GM19397 (cell line): ENCODE measurements at regions not wholly inside any gene's neighbourhood (a gene's known extent, or its start where the extent isn't known, plus 50 kb on each side); places are given as distances from the start of the nearest gene placed in this dataset.

Experiments
- ATAC-seq: cut with Tn5 transposase; IDR thresholded peaks from one replicate; pipeline ENCODE4 v1.9.1; 2021; ENCODE audit warnings: mild to moderate bottlenecking, moderate library complexity; ENCODE audit not compliant: unreplicated experiment

GRCh38 chr15:95567686-95568085, 762.8 kb upstream of the NR2F2 start:
- ATAC-seq = no peak

GRCh38 chr15:95574053-95574452, 756.4 kb upstream of the NR2F2 start:
- ATAC-seq = no peak

- ATAC-seq = no peak
These were observed 752.6 kb upstream of the NR2F2 start for GRCh38 chr15:95577927-95578326.

- no peak for ATAC-seq
These were observed 750.4 kb upstream of the NR2F2 start for GRCh38 chr15:95580121-95580520.

GRCh38 chr15:95581595-95581994, 748.9 kb upstream of the NR2F2 start:
- no peak for ATAC-seq

GRCh38 chr15:95584088-95584487, 746.4 kb upstream of the NR2F2 start:
- no peak for ATAC-seq

GRCh38 chr15:95588056-95588455, 742.4 kb upstream of the NR2F2 start:
- ATAC-seq = no peak

- no peak for ATAC-seq
These were observed 739.9 kb upstream of the NR2F2 start for GRCh38 chr15:95590533-95591044.

- ATAC-seq = no peak
These were observed 739.2 kb upstream of the NR2F2 start for GRCh38 chr15:95591270-95591669.

GRCh38 chr15:95591886-95592285, 738.6 kb upstream of the NR2F2 start:
- ATAC-seq = no peak

GRCh38 chr15:95594496-95594895, 736.0 kb upstream of the NR2F2 start:
- no peak for ATAC-seq

- ATAC-seq = no peak
These were observed 734.7 kb upstream of the NR2F2 start for GRCh38 chr15:95595759-95596158.

GRCh38 chr15:95596496-95596895, 734.0 kb upstream of the NR2F2 start:
- ATAC-seq = no peak

GRCh38 chr15:95598251-95598855, 732.1 kb upstream of the NR2F2 start:
- no peak for ATAC-seq

- ATAC-seq = no peak
These were observed 730.1 kb upstream of the NR2F2 start for GRCh38 chr15:95600367-95600766.

GRCh38 chr15:95600884-95601283, 729.6 kb upstream of the NR2F2 start:
- no peak for ATAC-seq

GRCh38 chr15:95601525-95601924, 729.0 kb upstream of the NR2F2 start:
- no peak for ATAC-seq

GRCh38 chr15:95603802-95604201, 726.7 kb upstream of the NR2F2 start:
- ATAC-seq = no peak

GRCh38 chr15:95604634-95605036, 725.9 kb upstream of the NR2F2 start:
- no peak for ATAC-seq

GRCh38 chr15:95605098-95605497, 725.4 kb upstream of the NR2F2 start:
- no peak for ATAC-seq

GRCh38 chr15:95606551-95606950, 723.9 kb upstream of the NR2F2 start:
- no peak for ATAC-seq

- ATAC-seq = no peak
These were observed 722.1 kb upstream of the NR2F2 start for GRCh38 chr15:95608371-95608770.

GRCh38 chr15:95609096-95609495, 721.4 kb upstream of the NR2F2 start:
- ATAC-seq = no peak
